ENCODE measurements at regions not wholly inside any gene's neighbourhood (a gene's known extent, or its start where the extent isn't known, plus 50 kb on each side); places are given as distances from the start of the nearest gene placed in this dataset.
A peak's percentile ranks its signal among the peaks of the same experiment; 100 is the strongest.

DNA sequence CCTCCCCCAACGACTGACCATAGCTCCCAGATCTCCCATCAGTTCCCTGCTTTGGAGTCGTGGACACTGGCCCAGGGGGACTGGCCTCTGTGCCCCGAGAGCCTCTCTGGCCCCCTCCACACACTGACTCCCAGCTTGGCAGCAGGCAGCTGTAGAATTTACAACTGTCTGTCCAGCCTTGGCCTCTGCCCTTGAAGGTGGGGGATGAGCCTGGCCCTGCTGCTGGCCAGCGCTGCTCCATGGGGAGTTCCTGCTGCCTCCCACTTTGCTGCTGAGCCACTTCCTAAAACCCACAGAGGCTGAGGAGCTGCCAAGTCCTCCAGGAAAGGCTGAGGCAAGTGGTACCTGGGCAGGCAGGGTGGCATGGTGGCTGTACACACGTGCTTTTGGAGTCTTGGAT, 147.1 kb downstream of the WDR11 start:
- H3K4me1 ChIP-seq (ENCODE audit: control insufficient read depth, insufficient read depth, low read length), result no peaks in the 10 kb centered on the region
- no peak overlapping the region for H3K4me3 ChIP-seq (ENCODE audit: low read length)
- no peaks in the 10 kb centered on the region for H3K36me3 ChIP-seq (ENCODE audit: control insufficient read depth, insufficient read depth, low read length)
- no peak for DNase-seq
- H3K27ac ChIP-seq (ENCODE audit: low read length), result no peak overlapping the region
- H3K9me3 ChIP-seq (replicated peaks; ENCODE audit: control insufficient read depth, low read depth, low read length), result no peaks in the 10 kb centered on the region
- 34% methylated on average over 4 of the region's 5 CpGs for WGBS (ENCODE audit: insufficient coverage)
- no peaks in the 10 kb centered on the region for H3K27me3 ChIP-seq (ENCODE audit: control insufficient read depth, insufficient read depth, low read length)

DNA sequence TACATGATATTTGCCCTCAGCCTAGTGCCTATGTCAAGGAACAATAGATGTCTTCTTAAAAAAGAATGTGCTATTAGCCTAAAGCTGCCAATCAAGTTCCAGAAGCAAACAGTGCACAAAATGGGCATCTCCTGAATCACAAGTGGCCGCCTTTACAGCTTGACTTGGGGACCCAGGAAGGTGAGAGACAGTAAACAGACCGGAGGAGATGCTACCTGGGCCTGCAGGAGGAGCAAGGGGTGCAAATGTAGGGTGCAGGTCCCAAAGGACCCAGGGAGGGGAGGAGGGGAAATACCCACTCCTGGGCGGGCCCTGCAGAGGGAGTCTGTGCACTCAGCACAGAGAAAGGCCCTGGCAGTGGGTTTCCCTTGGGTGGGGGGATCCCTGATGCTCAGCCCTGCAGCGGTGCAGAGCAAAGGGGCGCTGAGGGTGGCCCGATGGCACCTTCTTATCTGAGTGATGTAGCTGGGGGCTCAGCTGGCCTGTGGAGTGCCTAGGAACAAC, 147.7 kb downstream of the WDR11 start:
- DNase-seq, result no peak
- 89% methylated on average over 5 of the region's 6 CpGs for WGBS (ENCODE audit: insufficient coverage)
- no peak overlapping the region for H3K4me3 ChIP-seq (ENCODE audit: low read length)
- H3K9me3 ChIP-seq (replicated peaks; ENCODE audit: control insufficient read depth, low read depth, low read length), result no peaks in the 10 kb centered on the region
- no peaks in the 10 kb centered on the region for H3K4me1 ChIP-seq (ENCODE audit: control insufficient read depth, insufficient read depth, low read length)
- no peaks in the 10 kb centered on the region for H3K36me3 ChIP-seq (ENCODE audit: control insufficient read depth, insufficient read depth, low read length)
- no peak overlapping the region for H3K27ac ChIP-seq (ENCODE audit: low read length)
- H3K27me3 ChIP-seq (ENCODE audit: control insufficient read depth, insufficient read depth, low read length), result no peaks in the 10 kb centered on the region

DNA sequence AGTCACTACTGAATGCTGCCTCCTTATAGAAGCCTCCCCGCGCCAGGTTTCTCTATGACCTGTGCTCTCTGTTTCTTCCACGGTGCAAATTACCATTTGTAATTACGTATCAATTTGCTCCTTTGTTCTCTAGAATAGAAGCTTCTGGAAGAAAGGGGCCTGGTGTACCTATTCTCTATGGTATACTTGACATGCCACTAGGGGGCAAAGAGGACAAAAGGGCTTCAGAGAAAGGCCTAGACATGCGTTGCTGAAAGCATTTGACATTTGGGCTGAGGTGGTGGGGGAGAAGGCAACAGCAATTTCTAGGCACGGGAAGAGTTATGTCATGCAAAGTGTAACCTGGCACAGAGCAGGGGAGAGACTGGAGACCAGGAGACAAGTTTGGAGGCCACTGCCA, 148.7 kb downstream of the WDR11 start:
- no peak for DNase-seq
- Histone ChIP-seq H3K4me3 (ENCODE audit: low read length) (no peak overlapping the region), H3K27ac (ENCODE audit: low read length) (no peak overlapping the region), H3K4me1 (ENCODE audit: control insufficient read depth, insufficient read depth, low read length) (no peaks in the 10 kb centered on the region), H3K36me3 (ENCODE audit: control insufficient read depth, insufficient read depth, low read length) (no peaks in the 10 kb centered on the region), H3K27me3 (ENCODE audit: control insufficient read depth, insufficient read depth, low read length) (no peaks in the 10 kb centered on the region), H3K9me3 (replicated peaks; ENCODE audit: control insufficient read depth, low read depth, low read length) (no peaks in the 10 kb centered on the region)
- WGBS (ENCODE audit: insufficient coverage), result 81% methylated on average over 2 of the region's 6 CpGs

DNA sequence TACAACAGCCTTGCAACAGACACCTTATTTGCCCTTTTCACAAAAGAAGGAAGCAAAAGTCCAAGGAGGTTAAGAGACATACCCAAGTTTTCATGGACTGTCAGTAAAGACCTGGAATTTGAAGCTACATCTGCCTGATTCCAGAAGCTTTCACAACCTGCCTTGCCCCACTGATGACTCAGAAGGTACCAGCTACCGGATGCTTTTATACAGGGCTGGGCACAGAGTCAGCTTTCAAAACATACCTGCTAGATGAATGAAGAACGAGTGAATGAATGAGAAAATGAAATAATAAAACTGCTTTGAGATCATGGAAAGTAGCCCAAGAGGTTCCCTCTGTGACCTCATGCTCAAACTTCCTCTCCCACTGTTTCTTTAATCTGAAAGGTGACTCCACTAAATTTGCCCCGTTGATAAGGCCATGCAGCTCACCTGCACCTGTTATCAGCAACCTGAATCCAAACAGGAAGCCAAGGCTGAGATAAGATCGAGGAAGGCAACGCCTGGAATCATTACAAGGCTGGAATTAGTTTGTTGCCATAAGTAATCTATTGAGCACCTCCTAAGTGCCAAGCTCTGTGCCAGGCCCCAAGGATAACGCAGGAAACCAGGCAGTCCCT, 151.5 kb downstream of the WDR11 start:
- H3K4me3 ChIP-seq (ENCODE audit: low read length), result no peak overlapping the region
- WGBS (ENCODE audit: insufficient coverage), result 60% methylated on average over 1 of the region's 6 CpGs
- no peak overlapping the region for H3K27ac ChIP-seq (ENCODE audit: low read length)
- DNase-seq, result no peak
- H3K4me1 ChIP-seq (ENCODE audit: control insufficient read depth, insufficient read depth, low read length), result no peaks in the 10 kb centered on the region
- H3K9me3 ChIP-seq (replicated peaks; ENCODE audit: control insufficient read depth, low read depth, low read length), result peaks cover 11% of the 10 kb centered on the region
- H3K27me3 ChIP-seq (ENCODE audit: control insufficient read depth, insufficient read depth, low read length), result no peaks in the 10 kb centered on the region
- no peaks in the 10 kb centered on the region for H3K36me3 ChIP-seq (ENCODE audit: control insufficient read depth, insufficient read depth, low read length)

DNA sequence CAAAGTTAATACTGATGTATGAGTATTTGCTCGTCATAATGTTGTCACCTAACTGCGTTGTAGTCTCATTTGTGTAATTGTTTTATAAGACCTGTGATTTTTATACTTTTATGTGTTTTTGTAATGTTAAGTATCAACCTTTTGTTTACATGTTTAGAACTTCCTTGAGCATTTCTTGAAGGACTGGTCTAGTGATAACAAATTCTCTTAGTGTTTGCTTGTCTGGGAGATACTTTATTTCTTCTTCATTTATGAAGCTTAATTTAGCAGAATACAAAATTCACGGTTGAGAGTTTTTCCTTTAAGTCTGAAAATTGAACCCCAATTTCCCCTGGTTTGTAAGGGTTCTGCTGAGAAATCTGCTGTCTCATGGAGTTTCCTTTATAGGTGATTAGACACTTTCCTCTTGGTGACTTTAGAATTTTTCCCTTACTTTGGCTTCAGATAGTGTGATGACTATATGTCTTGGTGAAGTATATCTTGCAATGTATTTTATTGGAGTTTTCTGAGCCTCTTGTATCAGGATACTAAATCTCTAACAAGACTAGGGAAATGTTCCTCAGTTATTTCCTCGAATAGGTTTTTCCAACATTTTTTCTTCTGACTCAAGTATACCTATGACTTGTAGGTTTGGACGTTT, 154.9 kb downstream of the WDR11 start:
- no peak for DNase-seq
- WGBS (ENCODE audit: insufficient coverage), result no CpG with 5 or more reads among the region's 5 CpGs

DNA sequence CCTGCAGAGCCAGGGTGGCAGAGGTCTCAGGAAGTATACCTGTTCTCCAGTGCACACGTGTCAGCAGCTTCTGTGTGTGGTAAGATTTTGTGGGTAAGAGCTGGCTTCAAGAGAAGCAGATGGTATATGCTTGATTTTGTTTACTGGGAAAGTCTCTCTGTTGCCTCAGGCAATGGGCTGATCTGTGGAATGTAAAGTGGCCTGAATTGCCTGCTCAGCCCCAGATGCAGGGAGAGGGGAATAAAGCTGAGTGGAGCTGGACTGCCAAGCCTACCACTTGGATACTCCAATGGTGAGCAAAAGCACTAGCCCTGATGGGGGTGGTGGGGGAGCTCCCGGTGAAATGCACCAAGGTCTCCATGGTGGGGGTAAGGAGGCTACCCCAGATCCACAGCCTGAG, 156.1 kb downstream of the WDR11 start:
- DNase-seq, result no peak
- H3K4me3 ChIP-seq (ENCODE audit: low read length), result no peak overlapping the region
- H3K27me3 ChIP-seq (ENCODE audit: control insufficient read depth, insufficient read depth, low read length), result no peaks in the 10 kb centered on the region
- no peak overlapping the region for H3K27ac ChIP-seq (ENCODE audit: low read length)
- no peaks in the 10 kb centered on the region for H3K36me3 ChIP-seq (ENCODE audit: control insufficient read depth, insufficient read depth, low read length)
- H3K4me1 ChIP-seq (ENCODE audit: control insufficient read depth, insufficient read depth, low read length), result no peaks in the 10 kb centered on the region
- WGBS (ENCODE audit: insufficient coverage), result 71% methylated on average over 2 of the region's 2 CpGs
- H3K9me3 ChIP-seq (replicated peaks; ENCODE audit: control insufficient read depth, low read depth, low read length), result peaks cover 14% of the 10 kb centered on the region

More for the DNA sequence above, 154.9 kb downstream of the WDR11 start:
- H3K27me3 ChIP-seq (ENCODE audit: control insufficient read depth, insufficient read depth, low read length), result no peaks in the 10 kb centered on the region
- H3K4me3 ChIP-seq (ENCODE audit: low read length), result no peak overlapping the region
- no peak overlapping the region for H3K27ac ChIP-seq (ENCODE audit: low read length)
- H3K4me1 ChIP-seq (ENCODE audit: control insufficient read depth, insufficient read depth, low read length), result no peaks in the 10 kb centered on the region
- no peaks in the 10 kb centered on the region for H3K36me3 ChIP-seq (ENCODE audit: control insufficient read depth, insufficient read depth, low read length)
- H3K9me3 ChIP-seq (replicated peaks; ENCODE audit: control insufficient read depth, low read depth, low read length), result peaks cover 14% of the 10 kb centered on the region

DNA sequence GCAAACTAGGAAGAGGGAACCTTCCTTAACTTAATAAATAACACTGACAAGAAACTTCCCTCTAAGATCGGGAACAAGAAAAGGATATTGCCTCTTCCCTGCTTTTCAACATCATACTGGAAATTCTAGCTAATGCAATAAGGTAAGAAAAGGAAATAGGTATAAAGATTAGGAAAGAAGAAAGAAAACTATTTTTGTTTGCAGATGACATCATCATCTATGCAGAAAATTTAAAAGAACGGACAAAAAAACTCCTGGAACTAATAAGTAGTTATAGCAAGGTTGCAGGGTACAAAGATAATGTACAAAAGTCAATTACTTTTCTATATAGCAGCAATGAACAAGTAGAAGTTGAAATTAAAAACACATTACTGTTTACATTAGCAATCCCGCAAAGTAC, 164.8 kb downstream of the WDR11 start:
- no peak for DNase-seq
- no peak overlapping the region for H3K27ac ChIP-seq (ENCODE audit: low read length)
- no peak overlapping the region for H3K4me3 ChIP-seq (ENCODE audit: low read length)
- no peaks in the 10 kb centered on the region for H3K27me3 ChIP-seq (ENCODE audit: control insufficient read depth, insufficient read depth, low read length)
- WGBS (ENCODE audit: insufficient coverage), result no CpG with 5 or more reads among the region's 3 CpGs
- no peaks in the 10 kb centered on the region for H3K9me3 ChIP-seq (replicated peaks; ENCODE audit: control insufficient read depth, low read depth, low read length)
- H3K4me1 ChIP-seq (ENCODE audit: control insufficient read depth, insufficient read depth, low read length), result no peaks in the 10 kb centered on the region
- no peaks in the 10 kb centered on the region for H3K36me3 ChIP-seq (ENCODE audit: control insufficient read depth, insufficient read depth, low read length)

DNA sequence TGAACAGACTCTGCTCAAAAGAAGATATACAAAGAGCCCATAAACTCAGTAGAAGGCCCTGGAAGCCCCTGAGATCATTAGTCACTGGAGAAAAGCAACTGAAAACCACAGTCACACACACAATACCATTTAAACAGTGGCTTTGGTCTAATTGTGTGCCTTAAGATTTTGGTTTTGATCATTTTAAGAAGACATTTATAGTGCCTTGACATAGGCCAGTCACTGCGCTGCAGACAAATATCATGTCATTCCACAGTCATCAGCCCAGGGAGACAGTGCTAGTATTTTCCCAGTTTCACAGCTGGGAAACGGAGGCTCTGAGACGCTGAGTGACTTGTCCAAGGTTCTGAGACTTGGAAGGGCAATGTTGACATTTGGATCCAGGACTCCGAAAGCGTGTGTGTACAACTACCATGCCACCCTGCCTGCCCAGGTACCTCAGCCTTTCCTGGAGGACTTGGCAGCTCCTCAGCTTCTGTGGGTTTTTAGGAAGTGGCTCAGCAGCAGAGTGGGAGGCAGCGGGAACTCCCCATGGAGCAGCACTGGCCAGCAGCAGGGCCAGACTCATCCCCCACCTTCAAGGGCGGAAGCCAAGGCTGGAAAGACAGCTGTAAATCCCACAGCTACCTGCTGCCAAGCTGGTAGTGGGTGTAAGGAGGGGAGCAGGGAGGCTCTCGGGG, 173.9 kb downstream of the WDR11 start:
- no peaks in the 10 kb centered on the region for H3K36me3 ChIP-seq (ENCODE audit: control insufficient read depth, insufficient read depth, low read length)
- H3K4me1 ChIP-seq (ENCODE audit: control insufficient read depth, insufficient read depth, low read length), result no peaks in the 10 kb centered on the region
- no peak overlapping the region for H3K4me3 ChIP-seq (ENCODE audit: low read length)
- H3K27me3 ChIP-seq (ENCODE audit: control insufficient read depth, insufficient read depth, low read length), result peaks cover 2% of the 10 kb centered on the region
- no peaks in the 10 kb centered on the region for H3K9me3 ChIP-seq (replicated peaks; ENCODE audit: control insufficient read depth, low read depth, low read length)
- 48% methylated on average over 5 of the region's 8 CpGs for WGBS (ENCODE audit: insufficient coverage)
- DNase-seq, result no peak
- no peak overlapping the region for H3K27ac ChIP-seq (ENCODE audit: low read length)

DNA sequence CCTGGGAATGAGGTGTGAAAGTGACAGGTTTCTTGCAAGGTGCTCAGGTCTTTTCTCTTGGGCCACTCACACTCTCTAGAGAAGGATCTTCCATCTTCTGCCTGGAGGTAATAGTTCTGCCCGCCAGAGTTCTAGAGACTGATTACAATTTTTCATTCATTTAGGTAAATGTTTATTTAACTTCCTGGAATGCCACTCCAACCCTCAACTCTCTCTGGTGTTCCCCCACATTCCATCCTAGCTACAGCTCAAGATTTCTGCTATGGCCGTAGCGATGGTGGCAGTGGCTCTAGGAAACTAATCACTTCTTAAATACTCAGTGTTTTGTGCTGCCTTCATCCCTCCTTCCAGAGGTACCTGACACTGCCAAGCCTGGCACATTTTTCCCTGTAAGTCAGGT, 174.6 kb downstream of the WDR11 start:
- Histone ChIP-seq H3K36me3 (ENCODE audit: control insufficient read depth, insufficient read depth, low read length) (no peaks in the 10 kb centered on the region), H3K4me1 (ENCODE audit: control insufficient read depth, insufficient read depth, low read length) (no peaks in the 10 kb centered on the region), H3K27me3 (ENCODE audit: control insufficient read depth, insufficient read depth, low read length) (peaks cover 2% of the 10 kb centered on the region), H3K4me3 (ENCODE audit: low read length) (no peak overlapping the region), H3K9me3 (replicated peaks; ENCODE audit: control insufficient read depth, low read depth, low read length) (no peaks in the 10 kb centered on the region), H3K27ac (ENCODE audit: low read length) (no peak overlapping the region)
- no peak for DNase-seq
- 83% methylated on average over 2 of the region's 3 CpGs for WGBS (ENCODE audit: insufficient coverage)

DNA sequence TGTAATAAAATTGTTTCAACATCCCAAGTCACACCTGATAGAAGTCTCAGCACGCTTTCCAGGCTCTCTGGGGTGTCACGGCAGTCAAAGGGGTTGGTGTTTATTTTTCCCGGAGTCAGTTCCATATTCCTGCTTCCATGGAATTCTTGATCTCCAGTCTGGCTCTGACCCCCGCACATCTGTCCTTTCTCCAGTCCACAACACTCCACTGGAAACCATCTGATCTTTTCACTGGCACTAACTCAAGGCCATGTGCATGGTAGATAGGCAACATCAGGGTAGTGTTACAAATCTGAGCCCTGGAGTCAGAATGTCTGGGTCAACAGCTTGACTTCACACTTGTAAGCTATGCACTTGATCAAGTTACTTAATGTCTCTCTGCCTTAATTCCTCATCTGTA, 176.2 kb downstream of the WDR11 start:
- no peaks in the 10 kb centered on the region for H3K36me3 ChIP-seq (ENCODE audit: control insufficient read depth, insufficient read depth, low read length)
- no peaks in the 10 kb centered on the region for H3K9me3 ChIP-seq (replicated peaks; ENCODE audit: control insufficient read depth, low read depth, low read length)
- peak; percentile 33 for DNase-seq
- no CpG with 5 or more reads among the region's 4 CpGs for WGBS (ENCODE audit: insufficient coverage)
- no peak overlapping the region for H3K27ac ChIP-seq (ENCODE audit: low read length)
- H3K4me1 ChIP-seq (ENCODE audit: control insufficient read depth, insufficient read depth, low read length), result no peaks in the 10 kb centered on the region
- peaks cover 2% of the 10 kb centered on the region for H3K27me3 ChIP-seq (ENCODE audit: control insufficient read depth, insufficient read depth, low read length)
- no peak overlapping the region for H3K4me3 ChIP-seq (ENCODE audit: low read length)
